GM23338 (cell line): ENCODE measurements at regions not wholly inside any gene's neighbourhood (a gene's known extent, or its start where the extent isn't known, plus 50 kb on each side); places are given as distances from the start of the nearest gene placed in this dataset.

Experiments
- CREB1 ChIP-seq: fragments of 250-450 bp; sonication (Bioruptor Pico); IDR thresholded peaks from 2 replicates; pipeline ENCODE4 v1.5.0; 2020; ENCODE audit warnings: low read depth, mild to moderate bottlenecking, moderate library complexity
- EZH2 ChIP-seq: fragments of 200-600 bp; sonication (generic); IDR thresholded peaks from one replicate; pipeline ENCODE4 v1.8.0; 2017; ENCODE audit warnings: antibody characterized with exemption, mild to moderate bottlenecking, low read depth; ENCODE audit not compliant: unreplicated experiment
- EZH2phosphoT487 ChIP-seq: fragments of 200-600 bp; sonication (generic); IDR thresholded peaks from one replicate; pipeline ENCODE4 v1.8.1; 2018; ENCODE audit warnings: antibody characterized with exemption; ENCODE audit not compliant: unreplicated experiment
- JUNB ChIP-seq: IDR thresholded peaks from one replicate; pipeline ENCODE4 v1.6.1; 2016; ENCODE audit warnings: antibody characterized with exemption; ENCODE audit not compliant: unreplicated experiment
- POLR2AphosphoS5 ChIP-seq: IDR thresholded peaks from 2 replicates; pipeline ENCODE4 v1.6.1; 2016; ENCODE audit warnings: antibody characterized with exemption, low read depth
- ZNF114 ChIP-seq: fragments of 250-450 bp; sonication (Bioruptor Pico); IDR thresholded peaks from 2 replicates; pipeline ENCODE4 v1.5.0; 2020; ENCODE audit warnings: mild to moderate bottlenecking, moderate library complexity
- ZNF331 ChIP-seq: fragments of 250-450 bp; sonication (Bioruptor Pico); IDR thresholded peaks from 2 replicates; pipeline ENCODE4 v1.5.0; 2020; ENCODE audit warnings: low read depth, mild to moderate bottlenecking, moderate library complexity
- TF ChIP-seq, protein P1 (sequence below), 2 experiments: fragments of 200-600 bp in 1 of 2; sonication (generic) in 1 of 2; conservative IDR thresholded peaks; 2 replicates each; pipeline versions ENCODE4 v1.5.1 to v1.6.1; 2016 to 2017; ENCODE audit warnings: antibody characterized with exemption in 2 of 2, low read depth in 2 of 2, mild to moderate bottlenecking in 2 of 2, moderate library complexity in 1 of 2
- TF ChIP-seq, protein P2 (sequence below): IDR thresholded peaks from one replicate; pipeline ENCODE4 v1.6.1; 2018; ENCODE audit warnings: antibody characterized with exemption; ENCODE audit not compliant: unreplicated experiment
- TF ChIP-seq, protein P3 (sequence below): IDR thresholded peaks from 2 replicates; pipeline ENCODE4 v1.6.1; 2016; ENCODE audit warnings: antibody characterized with exemption

DNA sequence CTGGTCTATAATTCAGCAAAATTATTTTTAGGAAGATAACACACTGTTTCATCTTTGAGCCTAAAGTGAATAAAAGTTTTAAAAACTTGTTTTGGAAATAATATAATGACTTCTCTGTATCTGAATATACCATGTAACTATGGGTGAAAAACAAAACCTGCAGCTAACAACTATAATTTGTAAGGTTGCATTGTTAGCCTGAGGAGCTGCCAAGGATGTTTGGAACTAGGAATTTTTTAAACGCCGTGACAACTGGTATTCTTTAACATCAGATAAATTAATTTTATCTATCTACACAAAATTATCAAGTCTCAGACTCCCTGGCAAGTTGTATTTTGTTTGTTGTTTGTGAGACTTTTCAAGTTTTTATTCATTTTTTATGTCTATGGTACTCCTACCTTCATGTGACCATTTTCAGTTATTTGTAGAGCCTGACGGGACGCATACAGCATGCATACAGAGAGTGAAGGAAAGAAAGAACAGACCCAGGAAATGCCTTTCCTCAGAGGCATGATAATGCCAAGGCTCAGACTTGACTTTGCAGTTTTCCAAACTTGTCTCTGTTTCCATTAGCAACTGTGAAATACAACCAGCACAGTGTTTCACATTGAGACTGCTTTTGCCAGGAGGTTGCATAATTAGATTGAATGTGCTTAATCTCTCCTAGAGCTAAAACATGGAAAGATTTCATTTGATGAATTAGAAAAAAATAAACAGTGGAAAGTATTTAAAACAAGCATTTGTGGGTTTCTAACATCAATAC, 60.8 kb upstream of the ARHGEF26 start:
- no peak for TF ChIP-seq POLR2AphosphoS5
- TF ChIP-seq EZH2: no peak
- TF ChIP-seq, protein P1, sequence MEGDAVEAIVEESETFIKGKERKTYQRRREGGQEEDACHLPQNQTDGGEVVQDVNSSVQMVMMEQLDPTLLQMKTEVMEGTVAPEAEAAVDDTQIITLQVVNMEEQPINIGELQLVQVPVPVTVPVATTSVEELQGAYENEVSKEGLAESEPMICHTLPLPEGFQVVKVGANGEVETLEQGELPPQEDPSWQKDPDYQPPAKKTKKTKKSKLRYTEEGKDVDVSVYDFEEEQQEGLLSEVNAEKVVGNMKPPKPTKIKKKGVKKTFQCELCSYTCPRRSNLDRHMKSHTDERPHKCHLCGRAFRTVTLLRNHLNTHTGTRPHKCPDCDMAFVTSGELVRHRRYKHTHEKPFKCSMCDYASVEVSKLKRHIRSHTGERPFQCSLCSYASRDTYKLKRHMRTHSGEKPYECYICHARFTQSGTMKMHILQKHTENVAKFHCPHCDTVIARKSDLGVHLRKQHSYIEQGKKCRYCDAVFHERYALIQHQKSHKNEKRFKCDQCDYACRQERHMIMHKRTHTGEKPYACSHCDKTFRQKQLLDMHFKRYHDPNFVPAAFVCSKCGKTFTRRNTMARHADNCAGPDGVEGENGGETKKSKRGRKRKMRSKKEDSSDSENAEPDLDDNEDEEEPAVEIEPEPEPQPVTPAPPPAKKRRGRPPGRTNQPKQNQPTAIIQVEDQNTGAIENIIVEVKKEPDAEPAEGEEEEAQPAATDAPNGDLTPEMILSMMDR (conservative IDR thresholded peaks at IDR 0.05; ENCODE audit: low read depth in 2 of 2): no peak
- TF ChIP-seq EZH2phosphoT487: no peak
- no peak for TF ChIP-seq CREB1 (CRISPR knock-in tag)
- TF ChIP-seq, protein P2, sequence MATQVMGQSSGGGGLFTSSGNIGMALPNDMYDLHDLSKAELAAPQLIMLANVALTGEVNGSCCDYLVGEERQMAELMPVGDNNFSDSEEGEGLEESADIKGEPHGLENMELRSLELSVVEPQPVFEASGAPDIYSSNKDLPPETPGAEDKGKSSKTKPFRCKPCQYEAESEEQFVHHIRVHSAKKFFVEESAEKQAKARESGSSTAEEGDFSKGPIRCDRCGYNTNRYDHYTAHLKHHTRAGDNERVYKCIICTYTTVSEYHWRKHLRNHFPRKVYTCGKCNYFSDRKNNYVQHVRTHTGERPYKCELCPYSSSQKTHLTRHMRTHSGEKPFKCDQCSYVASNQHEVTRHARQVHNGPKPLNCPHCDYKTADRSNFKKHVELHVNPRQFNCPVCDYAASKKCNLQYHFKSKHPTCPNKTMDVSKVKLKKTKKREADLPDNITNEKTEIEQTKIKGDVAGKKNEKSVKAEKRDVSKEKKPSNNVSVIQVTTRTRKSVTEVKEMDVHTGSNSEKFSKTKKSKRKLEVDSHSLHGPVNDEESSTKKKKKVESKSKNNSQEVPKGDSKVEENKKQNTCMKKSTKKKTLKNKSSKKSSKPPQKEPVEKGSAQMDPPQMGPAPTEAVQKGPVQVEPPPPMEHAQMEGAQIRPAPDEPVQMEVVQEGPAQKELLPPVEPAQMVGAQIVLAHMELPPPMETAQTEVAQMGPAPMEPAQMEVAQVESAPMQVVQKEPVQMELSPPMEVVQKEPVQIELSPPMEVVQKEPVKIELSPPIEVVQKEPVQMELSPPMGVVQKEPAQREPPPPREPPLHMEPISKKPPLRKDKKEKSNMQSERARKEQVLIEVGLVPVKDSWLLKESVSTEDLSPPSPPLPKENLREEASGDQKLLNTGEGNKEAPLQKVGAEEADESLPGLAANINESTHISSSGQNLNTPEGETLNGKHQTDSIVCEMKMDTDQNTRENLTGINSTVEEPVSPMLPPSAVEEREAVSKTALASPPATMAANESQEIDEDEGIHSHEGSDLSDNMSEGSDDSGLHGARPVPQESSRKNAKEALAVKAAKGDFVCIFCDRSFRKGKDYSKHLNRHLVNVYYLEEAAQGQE: no peak
- TF ChIP-seq, protein P3, sequence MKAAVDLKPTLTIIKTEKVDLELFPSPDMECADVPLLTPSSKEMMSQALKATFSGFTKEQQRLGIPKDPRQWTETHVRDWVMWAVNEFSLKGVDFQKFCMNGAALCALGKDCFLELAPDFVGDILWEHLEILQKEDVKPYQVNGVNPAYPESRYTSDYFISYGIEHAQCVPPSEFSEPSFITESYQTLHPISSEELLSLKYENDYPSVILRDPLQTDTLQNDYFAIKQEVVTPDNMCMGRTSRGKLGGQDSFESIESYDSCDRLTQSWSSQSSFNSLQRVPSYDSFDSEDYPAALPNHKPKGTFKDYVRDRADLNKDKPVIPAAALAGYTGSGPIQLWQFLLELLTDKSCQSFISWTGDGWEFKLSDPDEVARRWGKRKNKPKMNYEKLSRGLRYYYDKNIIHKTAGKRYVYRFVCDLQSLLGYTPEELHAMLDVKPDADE: no peak
- no peak for TF ChIP-seq ZNF331
- TF ChIP-seq ZNF114 (CRISPR knock-in tag): no peak
- TF ChIP-seq JUNB: no peak
